ENCODE measurements at regions not wholly inside any gene's neighbourhood (a gene's known extent, or its start where the extent isn't known, plus 50 kb on each side); places are given as distances from the start of the nearest gene placed in this dataset.

DNA sequence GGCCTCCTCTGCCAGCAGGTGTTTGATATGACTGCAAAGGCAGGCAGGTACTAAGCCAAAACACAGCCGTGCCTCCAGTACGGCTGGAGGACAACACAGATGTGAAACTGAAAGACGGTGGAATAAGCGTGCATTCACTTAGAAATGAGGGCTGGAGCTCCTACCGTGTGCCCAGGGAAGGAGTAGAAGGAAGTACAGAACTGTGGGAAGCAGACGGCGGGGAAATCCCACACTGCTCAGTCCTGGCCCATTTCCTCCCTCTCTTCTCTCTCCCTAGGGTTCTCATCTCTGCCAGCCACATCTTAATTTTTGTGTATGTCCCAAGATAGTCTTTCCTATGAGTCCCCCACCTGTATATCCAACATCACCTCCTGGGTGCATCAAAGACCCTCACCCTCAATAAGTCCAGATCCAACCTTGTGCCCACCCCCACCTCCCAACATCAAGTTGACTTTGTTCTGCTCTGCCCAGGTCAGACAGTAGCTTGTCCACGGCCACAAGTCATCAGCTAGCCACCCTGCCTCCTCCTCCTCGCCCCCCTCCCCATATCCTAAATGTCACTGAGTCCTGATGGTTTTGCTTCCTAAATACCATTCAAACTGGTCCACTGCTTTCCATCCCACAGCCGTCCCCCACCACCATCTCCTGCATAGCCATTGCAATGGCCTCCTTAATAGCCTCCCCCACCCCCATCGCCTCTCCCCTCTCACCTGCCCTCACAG lies 77.1 kb upstream of the RPL38 start:
- H3K4me1 ChIP-seq (ENCODE audit: insufficient read depth, low read length): no peaks in the 10 kb centered on the region
- 2% methylated on average over 11 of the region's 11 CpGs for WGBS (ENCODE audit: low lambda C conversion rate)
- H3K4me2 ChIP-seq (ENCODE audit: low read depth, low read length): no peak overlapping the region
- H3K27ac ChIP-seq (ENCODE audit: extremely low read length, insufficient read depth, low read length): no peak overlapping the region
- no peaks in the 10 kb centered on the region for H3K79me2 ChIP-seq (ENCODE audit: insufficient read depth, low read length)
- ChIA-PET CTCF (ENCODE audit: low intra/inter-chr PET ratio, low total read pairs) (no interaction called here), POLR2A (no interaction called here)
- H4K20me1 ChIP-seq (ENCODE audit: insufficient read depth, low read length): no peaks in the 10 kb centered on the region; the same call in 1 of the 2 replicates
- H3K27me3 ChIP-seq (ENCODE audit: control insufficient read depth in 1 of 2, insufficient read depth in 2 of 2, low read length in 2 of 2): peaks cover 5 to 43% of the 10 kb centered on the region in 2 experiments; a peak in 4 of 5 replicates
- no TSS peak for BruUV-seq (replicated peaks)
- no peak for FAIRE-seq
- ATAC-seq: no peak
- in situ Hi-C loops (cut with HindIII; ENCODE audit: extremely low pct_ligation_motif_present, low pct_unique_long_range_greater_than_20kb) (no loop called here), intact Hi-C loops (cut with micrococcal nuclease; ENCODE audit: unreplicated experiment) (no loop called here)
- no peaks in the 10 kb centered on the region for H3K9me3 ChIP-seq (ENCODE audit: low read length)
- TF ChIP-seq TAF15 (IDR thresholded peaks at IDR 0.05; ENCODE audit: low read depth, low read length, poor library complexity, severe bottlenecking): no peak
- no peak for TF ChIP-seq NONO (IDR thresholded peaks at IDR 0.05)
- no peak for TF ChIP-seq NONO (CRISPR knock-in tag; conservative IDR thresholded peaks at IDR 0.05)
- no peak for TF ChIP-seq XRCC5 (optimal IDR thresholded peaks at IDR 0.05; ENCODE audit: low read length)
- TF ChIP-seq RELA (CRISPR knock-in tag; IDR thresholded peaks at IDR 0.05): no peak
- TF ChIP-seq RXRB (CRISPR knock-in tag; IDR thresholded peaks at IDR 0.05; ENCODE audit: borderline replicate concordance): no peak
- no peak for TF ChIP-seq FIP1L1 (IDR thresholded peaks at IDR 0.05; ENCODE audit: borderline replicate concordance, insufficient read depth, low read depth, low read length)
- TF ChIP-seq, protein P1, sequence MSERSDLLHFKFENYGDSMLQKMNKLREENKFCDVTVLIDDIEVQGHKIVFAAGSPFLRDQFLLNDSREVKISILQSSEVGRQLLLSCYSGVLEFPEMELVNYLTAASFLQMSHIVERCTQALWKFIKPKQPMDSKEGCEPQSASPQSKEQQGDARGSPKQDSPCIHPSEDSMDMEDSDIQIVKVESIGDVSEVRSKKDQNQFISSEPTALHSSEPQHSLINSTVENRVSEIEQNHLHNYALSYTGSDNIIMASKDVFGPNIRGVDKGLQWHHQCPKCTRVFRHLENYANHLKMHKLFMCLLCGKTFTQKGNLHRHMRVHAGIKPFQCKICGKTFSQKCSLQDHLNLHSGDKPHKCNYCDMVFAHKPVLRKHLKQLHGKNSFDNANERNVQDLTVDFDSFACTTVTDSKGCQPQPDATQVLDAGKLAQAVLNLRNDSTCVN (CRISPR knock-in tag; IDR thresholded peaks at IDR 0.05; ENCODE audit: borderline replicate concordance): no peak
- no peak for TF ChIP-seq PHF21A (CRISPR knock-in tag; IDR thresholded peaks at IDR 0.05)
- H2AFZ ChIP-seq (ENCODE audit: low read length): no peak overlapping the region
- H3K4me3 ChIP-seq (replicated peaks in 1 of 3; ENCODE audit: insufficient read depth in 1 of 3, low read depth in 2 of 3, low read length in 3 of 3): no peak overlapping the region
- DNase-seq (ENCODE audit: low spot score): no peak
- H3K9ac ChIP-seq (ENCODE audit: insufficient read depth, low read depth, low read length): no peak overlapping the region
- no peaks in the 10 kb centered on the region for H3K36me3 ChIP-seq (replicated peaks in 1 of 2; ENCODE audit: control insufficient read depth in 1 of 2, insufficient read depth in 2 of 2, low read length in 2 of 2)

Measured in HepG2 (cell line).